ENCODE measurements at regions not wholly inside any gene's neighbourhood (a gene's known extent, or its start where the extent isn't known, plus 50 kb on each side); places are given as distances from the start of the nearest gene placed in this dataset.
A peak's percentile ranks its signal among the peaks of the same experiment; 100 is the strongest.
"Not testable (repeated sequence)": the region's sequence is repeated elsewhere in the genome, so short reads cannot be mapped to it uniquely, and the experiment has no call there.

GRCh38 chr5:143921525-143922311 lies 109.8 kb downstream of the HMHB1 start:
- Histone ChIP-seq H3K27me3 (no peaks in the 10 kb centered on the region), H3K4me3 (no peak overlapping the region), H3K27ac (peak overlapping the region in 1 of 4 donors; percentile 18), H3K4me1 (peaks cover 0 to 16% (median 5%) of the 10 kb centered on the region in 4 donors), H3K9me3 (no peaks in the 10 kb centered on the region), H3K36me3 (no peaks in the 10 kb centered on the region)
- intact Hi-C loops (cut with DNase I) = no loop called here
- TF ChIP-seq POLR2AphosphoS5 (IDR thresholded peaks at IDR 0.05) (peak in 3 of 4 donors; percentile 13 to 20 (median 19)), POLR2A (IDR thresholded peaks at IDR 0.05) (no peak)
- WGBS, 2 donors = 85 to 89% methylated on average over 1 of the region's 1 CpG
- no peak for DNase-seq

DNA sequence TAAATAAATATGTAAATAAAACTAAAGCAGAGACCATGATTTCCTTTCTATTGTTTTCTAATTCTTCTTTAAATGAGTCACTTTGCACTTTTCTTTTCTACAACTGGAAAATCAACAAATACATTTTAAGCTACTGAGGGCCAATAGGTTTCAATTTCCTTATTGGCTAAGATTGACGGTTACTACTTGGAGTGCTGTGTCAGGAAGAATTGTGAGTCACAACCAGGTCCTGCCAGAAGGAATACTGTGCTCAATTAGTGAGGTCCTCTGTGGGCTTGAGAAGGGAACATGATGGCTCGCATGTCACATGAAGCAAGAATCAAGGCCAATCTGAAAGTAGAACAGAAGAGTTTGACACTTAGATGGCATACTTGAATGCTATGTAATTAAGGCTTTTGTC lies 110.8 kb downstream of the HMHB1 start:
- Histone ChIP-seq H3K9me3 (no peaks in the 10 kb centered on the region), H3K36me3 (no peaks in the 10 kb centered on the region), H3K4me3 (no peak overlapping the region), H3K27me3 (no peaks in the 10 kb centered on the region), H3K4me1 (peaks cover 0 to 16% (median 5%) of the 10 kb centered on the region in 4 donors), H3K27ac (peak overlapping the region in 1 of 4 donors; percentile 18)
- intact Hi-C loops (cut with DNase I) = no loop called here
- TF ChIP-seq CTCF (IDR thresholded peaks at IDR 0.05) = no peak
- no peak for TF ChIP-seq POLR2AphosphoS5 (IDR thresholded peaks at IDR 0.05)
- TF ChIP-seq POLR2A (IDR thresholded peaks at IDR 0.05) = no peak
- no peak for TF ChIP-seq EP300 (IDR thresholded peaks at IDR 0.05)
- no peak for DNase-seq
- WGBS, 2 donors = 45 to 66% methylated on average over 2 of the region's 2 CpGs

DNA sequence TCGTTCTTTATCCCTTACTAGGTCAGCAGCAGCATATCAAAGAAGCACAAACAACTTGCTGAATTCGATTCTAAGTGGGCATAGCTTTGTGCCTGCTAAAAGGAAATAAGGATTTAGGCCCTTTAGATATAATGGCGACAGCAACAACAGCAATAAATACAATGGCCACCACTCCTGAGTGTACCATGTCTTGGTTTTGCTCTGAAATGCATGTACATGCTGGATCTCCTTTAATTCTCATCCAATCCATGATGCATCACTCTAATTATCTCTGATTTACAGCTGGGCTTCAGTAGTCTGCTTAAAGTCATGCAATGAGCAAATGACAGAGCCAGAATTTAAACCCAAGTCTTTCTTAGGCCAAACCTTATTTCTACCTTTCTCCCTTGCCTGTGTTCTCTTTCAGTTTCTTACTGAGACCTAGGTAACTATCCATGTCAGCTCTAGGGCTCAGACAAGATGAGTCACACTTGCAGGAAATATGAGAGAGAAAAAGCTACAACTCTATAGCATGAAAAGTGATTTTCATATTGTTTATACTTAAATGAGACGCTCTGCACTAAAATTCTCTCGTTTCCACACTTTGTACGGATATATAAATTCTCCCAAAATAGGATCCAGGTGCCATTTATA lies 111.8 kb downstream of the HMHB1 start:
- TF ChIP-seq EP300 (IDR thresholded peaks at IDR 0.05) = no peak
- no peak for TF ChIP-seq CTCF (IDR thresholded peaks at IDR 0.05)
- no peak for TF ChIP-seq POLR2A (IDR thresholded peaks at IDR 0.05)
- no peak for TF ChIP-seq POLR2AphosphoS5 (IDR thresholded peaks at IDR 0.05)
- WGBS, 2 donors = 53 to 72% methylated on average over 6 of the region's 6 CpGs
- intact Hi-C loops (cut with DNase I) = no loop called here

DNA sequence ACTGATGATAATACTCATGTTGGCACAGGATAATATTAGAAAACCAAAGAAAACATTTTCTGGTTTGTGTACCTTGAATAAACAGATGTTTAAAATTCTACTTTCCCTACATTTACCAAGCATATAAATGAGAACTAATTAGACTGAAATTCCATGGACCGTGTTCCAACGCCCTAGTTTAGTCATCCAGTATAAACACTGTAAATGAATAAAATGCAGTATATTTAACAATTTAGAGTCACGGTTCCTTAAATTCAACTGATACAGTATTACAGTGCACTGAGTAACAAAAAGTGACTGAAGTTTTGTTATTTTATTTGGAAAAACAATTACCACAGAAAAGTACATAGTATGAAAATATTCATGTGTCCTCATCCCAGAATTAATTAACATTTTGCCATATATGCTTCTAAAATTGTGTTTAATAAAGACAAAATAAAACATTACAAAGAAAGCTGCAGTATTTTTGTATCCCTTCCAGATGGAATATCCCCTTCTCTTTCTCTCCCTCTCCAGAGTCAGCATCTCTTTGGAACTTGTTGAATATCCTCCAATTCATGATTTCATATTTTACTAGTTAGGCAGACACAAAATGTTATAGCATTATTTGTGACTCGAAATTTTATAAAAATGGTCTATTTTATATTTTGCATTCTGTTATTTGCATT lies 112.5 kb downstream of the HMHB1 start:
- WGBS, 2 donors = 31 to 60% methylated on average over 4 of the region's 4 CpGs
- Histone ChIP-seq H3K9me3 (no peaks in the 10 kb centered on the region), H3K36me3 (no peaks in the 10 kb centered on the region), H3K27me3 (no peaks in the 10 kb centered on the region), H3K4me3 (no peak overlapping the region), H3K27ac (no peak overlapping the region), H3K4me1 (peaks cover 0 to 16% (median 5%) of the 10 kb centered on the region in 4 donors)
- TF ChIP-seq POLR2AphosphoS5 (IDR thresholded peaks at IDR 0.05) = no peak
- no peak for TF ChIP-seq EP300 (IDR thresholded peaks at IDR 0.05)
- no peak for TF ChIP-seq POLR2A (IDR thresholded peaks at IDR 0.05)
- TF ChIP-seq CTCF (IDR thresholded peaks at IDR 0.05) = no peak
- intact Hi-C loops (cut with DNase I) = no loop called here
- DNase-seq = no peak

More for the DNA sequence above, 111.8 kb downstream of the HMHB1 start:
- H3K4me3 ChIP-seq = no peak overlapping the region
- H3K27me3 ChIP-seq = no peaks in the 10 kb centered on the region
- no peak for DNase-seq
- no peak overlapping the region for H3K27ac ChIP-seq
- H3K4me1 ChIP-seq = peaks cover 0 to 16% (median 5%) of the 10 kb centered on the region in 4 donors
- no peaks in the 10 kb centered on the region for H3K36me3 ChIP-seq
- H3K9me3 ChIP-seq = no peaks in the 10 kb centered on the region

GRCh38 chr5:143924979-143925325 lies 113.0 kb downstream of the HMHB1 start:
- intact Hi-C loops (cut with DNase I); H3K27ac ChIP-seq; H3K9me3 ChIP-seq; H3K36me3 ChIP-seq; H3K4me3 ChIP-seq; DNase-seq; H3K27me3 ChIP-seq: not testable (repeated sequence)
- 52 to 84% methylated on average over 3 of the region's 3 CpGs for WGBS, 2 donors
- peaks cover 0 to 16% (median 5%) of the 10 kb centered on the region in 4 donors for H3K4me1 ChIP-seq
